ENCODE measurements at regions not wholly inside any gene's neighbourhood (a gene's known extent, or its start where the extent isn't known, plus 50 kb on each side); places are given as distances from the start of the nearest gene placed in this dataset.

GRCh38 chr13:71285700-71286099 is 581.3 kb downstream of the DACH1 start:
- peak; percentile 50 for DNase-seq
- H3K36me3 ChIP-seq (ENCODE audit: control insufficient read depth, insufficient read depth, low read length) = no peaks in the 10 kb centered on the region
- no peak overlapping the region for H3K4me3 ChIP-seq (ENCODE audit: low read length)
- TF ChIP-seq, protein P1, sequence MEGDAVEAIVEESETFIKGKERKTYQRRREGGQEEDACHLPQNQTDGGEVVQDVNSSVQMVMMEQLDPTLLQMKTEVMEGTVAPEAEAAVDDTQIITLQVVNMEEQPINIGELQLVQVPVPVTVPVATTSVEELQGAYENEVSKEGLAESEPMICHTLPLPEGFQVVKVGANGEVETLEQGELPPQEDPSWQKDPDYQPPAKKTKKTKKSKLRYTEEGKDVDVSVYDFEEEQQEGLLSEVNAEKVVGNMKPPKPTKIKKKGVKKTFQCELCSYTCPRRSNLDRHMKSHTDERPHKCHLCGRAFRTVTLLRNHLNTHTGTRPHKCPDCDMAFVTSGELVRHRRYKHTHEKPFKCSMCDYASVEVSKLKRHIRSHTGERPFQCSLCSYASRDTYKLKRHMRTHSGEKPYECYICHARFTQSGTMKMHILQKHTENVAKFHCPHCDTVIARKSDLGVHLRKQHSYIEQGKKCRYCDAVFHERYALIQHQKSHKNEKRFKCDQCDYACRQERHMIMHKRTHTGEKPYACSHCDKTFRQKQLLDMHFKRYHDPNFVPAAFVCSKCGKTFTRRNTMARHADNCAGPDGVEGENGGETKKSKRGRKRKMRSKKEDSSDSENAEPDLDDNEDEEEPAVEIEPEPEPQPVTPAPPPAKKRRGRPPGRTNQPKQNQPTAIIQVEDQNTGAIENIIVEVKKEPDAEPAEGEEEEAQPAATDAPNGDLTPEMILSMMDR (conservative IDR thresholded peaks at IDR 0.05) = peak; percentile 49
- no peaks in the 10 kb centered on the region for H3K4me1 ChIP-seq (ENCODE audit: control insufficient read depth, insufficient read depth, low read length)
- H3K9ac ChIP-seq (ENCODE audit: extremely low read depth, low read length, poor library complexity, severe bottlenecking) = no peak overlapping the region
- Mint-ChIP-seq H3K4me3 (no peak overlapping the region), H3K36me3 (ENCODE audit: low read depth) (no peaks in the 10 kb centered on the region), H3K4me1 (no peaks in the 10 kb centered on the region), H3K27ac (no peak overlapping the region), H3K9me3 (peaks cover 3% of the 10 kb centered on the region), H3K27me3 (ENCODE audit: insufficient read depth) (no peaks in the 10 kb centered on the region)
- no peak overlapping the region for H3K27ac ChIP-seq (ENCODE audit: low read depth, low read length)
- 97% methylated on average over 1 of the region's 1 CpG; no CpG with 5 or more reads in 1 of the 2 experiments for WGBS, 2 experiments (ENCODE audit: insufficient coverage in 1 of 2, insufficient read length in 1 of 2)
- H3K9me3 ChIP-seq (ENCODE audit: control insufficient read depth, low read length) = no peaks in the 10 kb centered on the region
- H3K27me3 ChIP-seq (ENCODE audit: control insufficient read depth, insufficient read depth, low read length, poor library complexity, severe bottlenecking) = no peaks in the 10 kb centered on the region

GRCh38 chr13:71278512-71278911 is 588.5 kb downstream of the DACH1 start:
- H3K9ac ChIP-seq (ENCODE audit: extremely low read depth, low read length, poor library complexity, severe bottlenecking) = no peak overlapping the region
- no peaks in the 10 kb centered on the region for H3K9me3 ChIP-seq (ENCODE audit: control insufficient read depth, low read length)
- Mint-ChIP-seq H3K36me3 (ENCODE audit: low read depth) (no peaks in the 10 kb centered on the region), H3K4me3 (no peak overlapping the region), H3K9me3 (no peaks in the 10 kb centered on the region), H3K4me1 (peaks cover 8% of the 10 kb centered on the region), H3K27ac (no peak overlapping the region), H3K27me3 (ENCODE audit: insufficient read depth) (no peaks in the 10 kb centered on the region)
- H3K27me3 ChIP-seq (ENCODE audit: control insufficient read depth, insufficient read depth, low read length, poor library complexity, severe bottlenecking) = peaks cover 10% of the 10 kb centered on the region
- no peak overlapping the region for H3K4me3 ChIP-seq (ENCODE audit: low read length)
- DNase-seq = no peak
- no peaks in the 10 kb centered on the region for H3K36me3 ChIP-seq (ENCODE audit: control insufficient read depth, insufficient read depth, low read length)
- whole genome bisulfite sequencing, 2 experiments (ENCODE audit: insufficient coverage in 1 of 2, insufficient read length in 1 of 2) = 60 to 64% methylated on average over 1 to 2 of the region's 2 CpGs
- H3K4me1 ChIP-seq (ENCODE audit: control insufficient read depth, insufficient read depth, low read length) = peaks cover 4% of the 10 kb centered on the region
- TF ChIP-seq, protein P1 (conservative IDR thresholded peaks at IDR 0.05) = no peak
- no peak overlapping the region for H3K27ac ChIP-seq (ENCODE audit: low read depth, low read length)

DNA sequence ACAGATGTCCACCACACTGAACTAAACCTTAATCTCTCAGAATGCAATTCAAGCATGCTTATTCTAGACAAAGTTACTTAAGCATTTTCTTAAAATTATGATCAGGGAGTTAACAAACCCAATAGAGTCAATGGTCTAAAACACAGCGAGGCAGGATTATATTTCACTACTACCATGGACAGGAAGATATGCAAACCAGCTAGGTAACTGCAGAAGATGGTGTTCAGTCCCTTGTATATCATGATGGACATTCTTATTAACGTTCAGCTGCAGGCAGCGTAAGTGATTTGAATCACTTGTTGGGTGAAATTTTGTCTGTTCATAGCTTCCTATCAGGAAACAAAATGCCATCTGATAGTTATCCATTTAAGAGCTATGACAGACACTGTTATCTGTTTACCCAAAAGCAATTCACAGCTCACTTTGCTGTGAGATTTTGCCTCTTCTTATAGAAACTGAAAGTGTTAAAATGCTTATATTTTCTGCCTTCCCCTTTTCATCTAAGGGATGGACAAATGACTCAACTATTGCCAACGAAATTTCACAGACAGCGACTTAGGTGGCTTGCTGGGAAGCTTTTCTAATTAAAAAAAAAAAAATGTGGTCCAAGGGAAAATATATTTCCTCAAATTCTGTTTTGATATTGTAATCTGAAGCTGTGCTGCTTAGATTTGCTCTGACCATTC is 591.9 kb downstream of the DACH1 start:
- Histone ChIP-seq H3K9me3 (ENCODE audit: control insufficient read depth, low read length) (no peaks in the 10 kb centered on the region), H3K27ac (ENCODE audit: low read depth, low read length) (no peak overlapping the region), H3K27me3 (ENCODE audit: control insufficient read depth, insufficient read depth, low read length, poor library complexity, severe bottlenecking) (peaks cover 10% of the 10 kb centered on the region), H3K36me3 (ENCODE audit: control insufficient read depth, insufficient read depth, low read length) (no peaks in the 10 kb centered on the region), H3K9ac (ENCODE audit: extremely low read depth, low read length, poor library complexity, severe bottlenecking) (no peak overlapping the region), H3K4me1 (ENCODE audit: control insufficient read depth, insufficient read depth, low read length) (peaks cover 4% of the 10 kb centered on the region), H3K4me3 (ENCODE audit: low read length) (no peak overlapping the region)
- H3K36me3 Mint-ChIP-seq (ENCODE audit: low read depth) = no peaks in the 10 kb centered on the region
- H3K4me3 Mint-ChIP-seq = no peak overlapping the region
- no peak overlapping the region for H3K27ac Mint-ChIP-seq
- no peaks in the 10 kb centered on the region for H3K9me3 Mint-ChIP-seq
- peaks cover 8% of the 10 kb centered on the region for H3K4me1 Mint-ChIP-seq
- no peaks in the 10 kb centered on the region for H3K27me3 Mint-ChIP-seq (ENCODE audit: insufficient read depth)
- no peak for DNase-seq
- TF ChIP-seq, protein P1 (conservative IDR thresholded peaks at IDR 0.05) = no peak
- WGBS, 2 experiments (ENCODE audit: insufficient coverage in 1 of 2, insufficient read length in 1 of 2) = 90 to 96% methylated on average over 3 to 5 of the region's 5 CpGs

Data from endodermal cell (in vitro differentiated cells).